Endothelial cell of umbilical vein (primary cell): ENCODE measurements at regions not wholly inside any gene's neighbourhood (a gene's known extent, or its start where the extent isn't known, plus 50 kb on each side); places are given as distances from the start of the nearest gene placed in this dataset.

Source experiments
- BruUV-seq: library from RNA; stranded (reverse); fragments of 400-500 nt; replicated peaks from 2 replicates; lab custom pipeline; 2021; lab: Mats Ljungman, UMichigan
- CTCF ChIA-PET: fragments of 300-600, 350-600 bp; sonication (Branson Sonifier 250); formaldehyde crosslinking; loops from one replicate; lab custom pipeline; 2021; ENCODE audit warnings: antibody characterized with exemption, inconsistent platforms; lab: Charles Lee
- POLR2A ChIA-PET: fragments of 300-600, 350-600 bp; sonication (Branson Sonifier 250); formaldehyde crosslinking; loops from one replicate; lab custom pipeline; 2021; ENCODE audit warnings: antibody characterized with exemption, inconsistent platforms; lab: Charles Lee
- DNase-seq: peaks from one replicate; pipeline ENCODE4 v3.0.0-alpha.2; 2011; ENCODE audit warnings: low read depth, low spot score
- FAIRE-seq: peaks from 2 replicates; lab custom pipeline; 2011; peaks lifted over from hg19 to GRCh38; lab: Jason Lieb, UNC
- H2AFZ ChIP-seq: 2 replicates; pipeline ENCODE4 v1.6.0; 2012; ENCODE audit warnings: low read depth, low read length, control low read depth, inconsistent platforms
- H3K27ac ChIP-seq: 2 replicates; pipeline ENCODE4 v1.5.1; 2011; ENCODE audit warnings: low read depth, mild to moderate bottlenecking, control low read depth, low read length, moderate library complexity; ENCODE audit not compliant: insufficient read depth
- H3K27me3 ChIP-seq, 2 experiments: 2 replicates each; pipeline versions ENCODE4 v1.6.0 to v1.6.1; 2011; ENCODE audit warnings: low read length in 2 of 2, mixed read lengths in 1 of 2; ENCODE audit not compliant: control insufficient read depth in 2 of 2, insufficient read depth in 2 of 2
- H3K36me3 ChIP-seq, 2 experiments: 2 replicates in 1 of 2; 3 replicates in 1 of 2; pipeline ENCODE4 v1.5.1; 2011; ENCODE audit warnings: low read length in 2 of 2, mild to moderate bottlenecking in 1 of 2, moderate library complexity in 1 of 2; ENCODE audit not compliant: control insufficient read depth in 2 of 2, insufficient read depth in 2 of 2; ENCODE audit errors: extremely low read depth in 1 of 2
- H3K4me1 ChIP-seq: 3 replicates; pipeline ENCODE4 v1.5.1; 2011; ENCODE audit warnings: mild to moderate bottlenecking, low read length; ENCODE audit not compliant: control insufficient read depth, insufficient read depth; ENCODE audit errors: extremely low read depth
- H3K4me2 ChIP-seq: 2 replicates; pipeline ENCODE4 v1.6.1; 2011; ENCODE audit warnings: low read length, control low read depth, mixed read lengths; ENCODE audit not compliant: insufficient read depth
- H3K4me3 ChIP-seq, 3 experiments: fragments of 200-600 bp in 1 of 3; sonication (generic), shearing (Covaris generic) in 1 of 3; replicated peaks in 1 of 3; 2 replicates each; pipeline ENCODE4 v1.5.1; 2011 to 2016; ENCODE audit warnings: control low read depth in 3 of 3, low read length in 3 of 3, mild to moderate bottlenecking in 2 of 3, inconsistent platforms in 1 of 3, low read depth in 1 of 3, moderate library complexity in 1 of 3; ENCODE audit not compliant: insufficient read depth in 1 of 3
- H3K79me2 ChIP-seq: 2 replicates; pipeline ENCODE4 v1.6.0; 2012; ENCODE audit warnings: low read length, inconsistent platforms; ENCODE audit not compliant: control insufficient read depth, insufficient read depth
- H3K9ac ChIP-seq: replicated peaks from 2 replicates; pipeline ENCODE3; 2011; ENCODE audit warnings: low read length, control low read depth; ENCODE audit not compliant: insufficient read depth; ENCODE audit errors: extremely low read depth
- H3K9me1 ChIP-seq: replicated peaks from 3 replicates; pipeline ENCODE4 v1.6.0; 2011; ENCODE audit warnings: mild to moderate bottlenecking, low read length; ENCODE audit not compliant: control insufficient read depth, insufficient read depth; ENCODE audit errors: extremely low read depth
- H3K9me3 ChIP-seq: replicated peaks from 2 replicates; pipeline ENCODE4 v1.5.1; 2012; ENCODE audit warnings: low read length, inconsistent platforms; ENCODE audit not compliant: control insufficient read depth, insufficient read depth
- H4K20me1 ChIP-seq: replicated peaks from 2 replicates; pipeline ENCODE3; 2011; ENCODE audit warnings: mild to moderate bottlenecking, low read length; ENCODE audit not compliant: control insufficient read depth, insufficient read depth; ENCODE audit errors: extremely low read depth
- EZH2 ChIP-seq: IDR thresholded peaks from 2 replicates; pipeline ENCODE4 v1.6.1; 2012; ENCODE audit warnings: borderline replicate concordance, low read depth, mild to moderate bottlenecking, moderate library complexity, low read length, inconsistent platforms; ENCODE audit not compliant: severe bottlenecking
- FOS ChIP-seq: IDR thresholded peaks from 2 replicates; pipeline ENCODE4 v1.6.1; 2011; ENCODE audit warnings: mild to moderate bottlenecking, low read length, moderate library complexity, borderline replicate concordance; ENCODE audit not compliant: insufficient read depth
- GATA2 ChIP-seq: IDR thresholded peaks from 2 replicates; pipeline ENCODE4 v1.7.0; 2011; ENCODE audit warnings: low read depth, mild to moderate bottlenecking, moderate library complexity, mixed read lengths, low read length; ENCODE audit not compliant: insufficient read length, insufficient read depth
- JUN ChIP-seq: IDR thresholded peaks from 2 replicates; pipeline ENCODE4 v1.6.1; 2011; ENCODE audit warnings: borderline replicate concordance, low read depth; ENCODE audit not compliant: insufficient read length, insufficient read depth
- MAX ChIP-seq: IDR thresholded peaks from 2 replicates; pipeline ENCODE4 v1.6.1; 2011; ENCODE audit not compliant: insufficient read depth, insufficient read length
- MYC ChIP-seq: IDR thresholded peaks from one replicate; pipeline ENCODE4 v1.6.1; 2011; ENCODE audit warnings: mild to moderate bottlenecking, low read depth, low read length
- POLR2A ChIP-seq: IDR thresholded peaks from 2 replicates; pipeline ENCODE4 v1.6.1; 2012; ENCODE audit warnings: low read depth, mild to moderate bottlenecking, control low read depth, low read length
- POLR2AphosphoS5 ChIP-seq: IDR thresholded peaks from 2 replicates; pipeline ENCODE4 v1.6.1; 2012; ENCODE audit warnings: low read depth, mild to moderate bottlenecking, control low read depth, low read length, moderate library complexity; ENCODE audit not compliant: insufficient read depth
- dilution Hi-C: fragments of 300-500 bp; cut with MboI; formaldehyde crosslinking; loops from one replicate; pipeline ENCODE4 v1.15.0; 2019; ENCODE audit warnings: low sequenced_read_pairs; ENCODE audit not compliant: extremely low pct_ligation_motif_present
- intact Hi-C: fragments of 100-400 bp; cut with micrococcal nuclease; formaldehyde crosslinking; loops from one replicate; pipeline ENCODE4 v1.10.0; 2022
- TF ChIP-seq, protein P1 (sequence below), 2 donors: IDR thresholded peaks; 1 replicate in 1 of 2; 2 replicates in 1 of 2; pipeline ENCODE4 v1.5.1; 2011; ENCODE audit warnings: low read length in 2 of 2, mild to moderate bottlenecking in 2 of 2, moderate library complexity in 2 of 2, control low read depth in 1 of 2, inconsistent platforms in 1 of 2, low read depth in 1 of 2; ENCODE audit not compliant: insufficient read depth in 1 of 2; ENCODE audit errors: extremely low read depth in 1 of 2

DNA sequence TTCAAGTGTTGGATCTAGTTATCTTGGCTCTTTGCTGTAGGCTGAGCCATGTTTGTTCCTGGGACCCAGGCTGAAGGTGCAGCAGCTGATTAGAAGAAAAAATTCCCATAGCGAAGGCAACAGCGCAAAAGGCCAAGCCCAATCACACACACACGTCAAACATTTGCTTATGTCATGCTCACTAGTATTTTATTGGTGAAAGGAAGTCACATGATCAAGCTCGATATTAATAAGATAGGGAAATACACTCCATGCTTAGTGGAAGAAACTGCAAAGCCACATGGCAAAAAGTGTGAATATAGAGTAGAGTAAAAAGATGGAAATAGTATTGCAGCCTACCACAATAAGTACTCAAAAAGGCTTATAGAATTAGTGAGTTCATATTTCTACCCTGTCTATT lies 373.5 kb upstream of the FAR2 start:
- DNase-seq (no peak), FAIRE-seq (no peak)
- dilution Hi-C loops, result no loop called here
- no peaks in the 10 kb centered on the region for H3K36me3 ChIP-seq
- no TSS peak for BruUV-seq
- no peaks in the 10 kb centered on the region for H3K27me3 ChIP-seq
- no peak overlapping the region for H3K27ac ChIP-seq
- CTCF ChIA-PET, result no interaction called here
- H2AFZ ChIP-seq, result no peak overlapping the region
- H3K4me3 ChIP-seq, result no peak overlapping the region
- H3K4me1 ChIP-seq, result peaks cover 8% of the 10 kb centered on the region
- no peak overlapping the region for H3K9ac ChIP-seq
- intact Hi-C loops, result no loop called here
- POLR2A ChIA-PET, result no interaction called here
- no peaks in the 10 kb centered on the region for H3K9me1 ChIP-seq
- H4K20me1 ChIP-seq, result no peaks in the 10 kb centered on the region
- TF ChIP-seq EZH2 (no peak), POLR2A (no peak), MYC (no peak), FOS (no peak), POLR2AphosphoS5 (no peak), GATA2 (no peak), MAX (no peak), JUN (no peak)
- TF ChIP-seq, protein P1, sequence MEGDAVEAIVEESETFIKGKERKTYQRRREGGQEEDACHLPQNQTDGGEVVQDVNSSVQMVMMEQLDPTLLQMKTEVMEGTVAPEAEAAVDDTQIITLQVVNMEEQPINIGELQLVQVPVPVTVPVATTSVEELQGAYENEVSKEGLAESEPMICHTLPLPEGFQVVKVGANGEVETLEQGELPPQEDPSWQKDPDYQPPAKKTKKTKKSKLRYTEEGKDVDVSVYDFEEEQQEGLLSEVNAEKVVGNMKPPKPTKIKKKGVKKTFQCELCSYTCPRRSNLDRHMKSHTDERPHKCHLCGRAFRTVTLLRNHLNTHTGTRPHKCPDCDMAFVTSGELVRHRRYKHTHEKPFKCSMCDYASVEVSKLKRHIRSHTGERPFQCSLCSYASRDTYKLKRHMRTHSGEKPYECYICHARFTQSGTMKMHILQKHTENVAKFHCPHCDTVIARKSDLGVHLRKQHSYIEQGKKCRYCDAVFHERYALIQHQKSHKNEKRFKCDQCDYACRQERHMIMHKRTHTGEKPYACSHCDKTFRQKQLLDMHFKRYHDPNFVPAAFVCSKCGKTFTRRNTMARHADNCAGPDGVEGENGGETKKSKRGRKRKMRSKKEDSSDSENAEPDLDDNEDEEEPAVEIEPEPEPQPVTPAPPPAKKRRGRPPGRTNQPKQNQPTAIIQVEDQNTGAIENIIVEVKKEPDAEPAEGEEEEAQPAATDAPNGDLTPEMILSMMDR (IDR thresholded peaks at IDR 0.05; ENCODE audit: extremely low read depth in 1 of 2, insufficient read depth in 1 of 2, low read depth in 1 of 2, low read length in 2 of 2), result no peak
- H3K9me3 ChIP-seq, result no peaks in the 10 kb centered on the region
- no peak overlapping the region for H3K4me2 ChIP-seq
- H3K79me2 ChIP-seq, result no peaks in the 10 kb centered on the region
